GM12878 (cell line): ENCODE measurements at regions not wholly inside any gene's neighbourhood (a gene's known extent, or its start where the extent isn't known, plus 50 kb on each side); places are given as distances from the start of the nearest gene placed in this dataset.
A peak's percentile ranks its signal among the peaks of the same experiment; 100 is the strongest.

Experiments used
- CTCF ChIP-seq, 3 experiments: IDR thresholded peaks in 2 of 3; conservative IDR thresholded peaks in 1 of 3; 2 replicates each; pipeline ENCODE4 v1.5.1; 2011; ENCODE audit warnings: low read depth in 3 of 3, low read length in 3 of 3, mild to moderate bottlenecking in 3 of 3, control low read depth in 2 of 3, moderate library complexity in 2 of 3, inconsistent platforms in 1 of 3, mixed read lengths in 1 of 3; ENCODE audit not compliant: control insufficient read depth in 2 of 3, insufficient read depth in 1 of 3; ENCODE audit errors: extremely low read depth in 1 of 3
- EZH2 ChIP-seq: IDR thresholded peaks from 2 replicates; pipeline ENCODE4 v1.6.1; 2012; ENCODE audit warnings: low read depth, mild to moderate bottlenecking, control low read depth, inconsistent platforms, low read length, borderline replicate concordance; ENCODE audit not compliant: control insufficient read depth
- NFYB ChIP-seq: IDR thresholded peaks from 2 replicates; pipeline ENCODE4 v1.6.1; 2011; ENCODE audit warnings: low read depth, mild to moderate bottlenecking, low read length, improper control_type of control experiment, moderate library complexity; ENCODE audit not compliant: insufficient read depth
- POLR2AphosphoS5 ChIP-seq: IDR thresholded peaks from 2 replicates; pipeline ENCODE4 v1.6.1; 2011; ENCODE audit warnings: mild to moderate bottlenecking, low read length, inconsistent platforms
- TCF3 ChIP-seq: IDR thresholded peaks from 2 replicates; pipeline ENCODE4 v1.6.1; 2012; ENCODE audit warnings: low read depth, mild to moderate bottlenecking, low read length, borderline replicate concordance; ENCODE audit not compliant: insufficient read depth

- no peak for TF ChIP-seq NFYB
- TF ChIP-seq POLR2AphosphoS5, result no peak
- TF ChIP-seq EZH2, result no peak
- peak in 1 of 3 experiments; percentile 11; a peak in 1 of 6 replicates for TF ChIP-seq CTCF (IDR thresholded peaks at IDR 0.05 in 2 of 3, conservative IDR thresholded peaks at IDR 0.05 in 1 of 3; ENCODE audit: control insufficient read depth in 2 of 3, extremely low read depth in 1 of 3, insufficient read depth in 1 of 3, low read depth in 3 of 3, low read length in 3 of 3)
- TF ChIP-seq TCF3, result no peak
Observed at GRCh38 chr4:117164338-117164737, 79.0 kb upstream of the TRAM1L1 start.
